ENCODE measurements at regions not wholly inside any gene's neighbourhood (a gene's known extent, or its start where the extent isn't known, plus 50 kb on each side); places are given as distances from the start of the nearest gene placed in this dataset.

- TF ChIP-seq POLR2A (IDR thresholded peaks at IDR 0.05; ENCODE audit: low read length) (no peak), GATA1 (IDR thresholded peaks at IDR 0.05; ENCODE audit: low read depth, low read length) (no peak)
Measured at GRCh38 chr4:160701671-160702070, 1462.1 kb downstream of the FSTL5 start.

Measured in erythroblast (primary cell).